Neuronal stem cell (in vitro differentiated cells): ENCODE measurements at regions not wholly inside any gene's neighbourhood (a gene's known extent, or its start where the extent isn't known, plus 50 kb on each side); places are given as distances from the start of the nearest gene placed in this dataset.
"Not testable (repeated sequence)": the region's sequence is repeated elsewhere in the genome, so short reads cannot be mapped to it uniquely, and the experiment has no call there.

Source experiments
- DNase-seq: peaks from one replicate; pipeline ENCODE4 v3.0.0-alpha.2; 2013; ENCODE audit warnings: low spot score
- H2AFZ ChIP-seq: one replicate; pipeline ENCODE4 v1.6.1; 2013; ENCODE audit warnings: mild to moderate bottlenecking, low read length, inconsistent platforms
- H2AK5ac ChIP-seq: 2 replicates; pipeline ENCODE4 v1.6.1; 2013; ENCODE audit warnings: low read depth, mild to moderate bottlenecking, inconsistent platforms, low read length, moderate library complexity, mixed read lengths
- H2BK120ac ChIP-seq: 2 replicates; pipeline ENCODE4 v1.6.1; 2013; ENCODE audit warnings: low read depth, mild to moderate bottlenecking, inconsistent platforms, low read length, moderate library complexity, mixed read lengths
- H2BK12ac ChIP-seq: one replicate; pipeline ENCODE4 v1.6.1; 2013; ENCODE audit warnings: low read length, inconsistent platforms
- H2BK15ac ChIP-seq: 2 replicates; pipeline ENCODE4 v1.6.1; 2013; ENCODE audit warnings: mild to moderate bottlenecking, low read length, inconsistent platforms, mixed read lengths
- H2BK5ac ChIP-seq: one replicate; pipeline ENCODE4 v1.6.1; 2013; ENCODE audit warnings: inconsistent platforms, mild to moderate bottlenecking, low read length, moderate library complexity
- H3K14ac ChIP-seq: one replicate; pipeline ENCODE4 v1.6.1; 2013; ENCODE audit warnings: low read length, inconsistent platforms
- H3K18ac ChIP-seq: 2 replicates; pipeline ENCODE4 v1.6.1; 2013; ENCODE audit warnings: low read length, inconsistent platforms
- H3K23ac ChIP-seq: 2 replicates; pipeline ENCODE4 v1.6.1; 2013; ENCODE audit warnings: low read depth, mild to moderate bottlenecking, mixed read lengths, low read length, inconsistent platforms; ENCODE audit not compliant: poor library complexity
- H3K27ac ChIP-seq: replicated peaks from 3 replicates; pipeline ENCODE4 v1.5.1; 2013; ENCODE audit warnings: low read length, inconsistent platforms
- H3K27me3 ChIP-seq, 3 experiments: 2 replicates each; pipeline ENCODE4 v1.6.1; 2013; ENCODE audit warnings: low read length in 3 of 3, mild to moderate bottlenecking in 2 of 3, inconsistent platforms in 1 of 3, low read depth in 1 of 3, mixed read lengths in 1 of 3, moderate library complexity in 1 of 3; ENCODE audit not compliant: control insufficient read depth in 3 of 3, insufficient read depth in 3 of 3
- H3K36me3 ChIP-seq, 2 donors: replicated peaks in 1 of 2; 2 replicates each; pipeline ENCODE4 v1.6.1; 2013; ENCODE audit warnings: low read length in 2 of 2; ENCODE audit not compliant: control insufficient read depth in 2 of 2, insufficient read depth in 2 of 2
- H3K4ac ChIP-seq: 2 replicates; pipeline ENCODE4 v1.6.1; 2013; ENCODE audit warnings: inconsistent platforms, mild to moderate bottlenecking, low read length, moderate library complexity
- H3K4me1 ChIP-seq, 2 donors: 1 replicate in 1 of 2; 2 replicates in 1 of 2; pipeline ENCODE4 v1.6.1; 2013; ENCODE audit warnings: low read length in 2 of 2, low read depth in 1 of 2; ENCODE audit not compliant: control insufficient read depth in 2 of 2, insufficient read depth in 1 of 2
- H3K4me2 ChIP-seq: one replicate; pipeline ENCODE4 v1.6.1; 2013; ENCODE audit warnings: mild to moderate bottlenecking, low read length, inconsistent platforms; ENCODE audit not compliant: insufficient read depth, poor library complexity, severe bottlenecking
- H3K4me3 ChIP-seq, 2 donors: 2 replicates each; pipeline ENCODE4 v1.5.1; 2013; ENCODE audit warnings: low read length in 2 of 2, mild to moderate bottlenecking in 2 of 2, inconsistent platforms in 1 of 2, moderate library complexity in 1 of 2
- H3K79me1 ChIP-seq: one replicate; pipeline ENCODE4 v1.6.1; 2013; ENCODE audit warnings: low read depth, mild to moderate bottlenecking, inconsistent platforms, low read length, moderate library complexity
- H3K9ac ChIP-seq: one replicate; pipeline ENCODE4 v1.6.1; 2013; ENCODE audit warnings: mild to moderate bottlenecking, low read depth, low read length, inconsistent platforms; ENCODE audit not compliant: poor library complexity
- H3K9me3 ChIP-seq, 2 donors: replicated peaks in 1 of 2; 2 replicates each; pipeline versions ENCODE3 to v1.6.1; 2013; ENCODE audit warnings: low read length in 2 of 2, mild to moderate bottlenecking in 2 of 2, inconsistent platforms in 1 of 2, low read depth in 1 of 2, mixed read lengths in 1 of 2, moderate library complexity in 1 of 2; ENCODE audit not compliant: control insufficient read depth in 2 of 2, insufficient read depth in 1 of 2
- H4K8ac ChIP-seq: one replicate; pipeline ENCODE4 v1.6.1; 2013; ENCODE audit warnings: low read depth, mild to moderate bottlenecking, inconsistent platforms, low read length, moderate library complexity
- H4K91ac ChIP-seq: one replicate; pipeline ENCODE4 v1.6.1; 2013; ENCODE audit warnings: low read length, low read depth, mild to moderate bottlenecking, inconsistent platforms; ENCODE audit not compliant: poor library complexity
- WGBS, 2 donors: extraction: QIAGEN DNeasy Blood & Tissue Kit; methylation state at CpG; one replicate each; pipeline ENCODE4 v1.1.7; 2013; ENCODE audit warnings: missing lambda C conversion rate in 2 of 2, mixed read lengths in 1 of 2; ENCODE audit not compliant: insufficient read length in 2 of 2, insufficient replicate concordance in 1 of 2; ENCODE audit errors: extremely low coverage in 2 of 2; 5-methylcytosine and 5-hydroxymethylcytosine counted together

DNA sequence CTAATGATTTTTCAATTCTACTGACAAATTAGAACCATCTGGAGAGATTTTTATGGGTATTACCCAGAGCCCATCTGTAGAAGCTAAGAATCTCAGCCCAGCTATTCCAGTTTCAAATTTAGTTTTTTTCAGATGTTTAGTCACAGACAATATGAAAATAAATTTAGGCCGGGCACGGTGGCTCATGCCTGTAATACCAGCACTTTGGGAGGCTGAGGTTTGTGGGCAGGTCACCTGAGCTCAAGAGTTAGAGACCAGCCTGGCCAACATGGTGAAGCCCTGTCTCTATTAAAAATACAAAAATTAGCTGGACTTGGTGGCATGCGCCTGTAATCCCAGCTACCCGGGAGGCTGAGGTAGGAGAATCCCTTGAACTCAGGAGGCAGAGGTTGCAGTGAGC is 545.9 kb downstream of the PCDH7 start:
- not testable (repeated sequence) for H3K27ac ChIP-seq, H3K4ac ChIP-seq, H2BK120ac ChIP-seq, H4K8ac ChIP-seq, H2AFZ ChIP-seq, H3K4me1 ChIP-seq, H3K9ac ChIP-seq, H3K4me3 ChIP-seq, H3K79me1 ChIP-seq, H3K18ac ChIP-seq, H3K27me3 ChIP-seq, H3K9me3 ChIP-seq, H3K4me2 ChIP-seq, H2BK5ac ChIP-seq, H3K14ac ChIP-seq, H2BK12ac ChIP-seq, DNase-seq, H3K36me3 ChIP-seq, H2AK5ac ChIP-seq, H2BK15ac ChIP-seq, H3K23ac ChIP-seq, H4K91ac ChIP-seq
- no CpG with 5 or more reads among the region's 4 CpGs for WGBS, 2 donors

DNA sequence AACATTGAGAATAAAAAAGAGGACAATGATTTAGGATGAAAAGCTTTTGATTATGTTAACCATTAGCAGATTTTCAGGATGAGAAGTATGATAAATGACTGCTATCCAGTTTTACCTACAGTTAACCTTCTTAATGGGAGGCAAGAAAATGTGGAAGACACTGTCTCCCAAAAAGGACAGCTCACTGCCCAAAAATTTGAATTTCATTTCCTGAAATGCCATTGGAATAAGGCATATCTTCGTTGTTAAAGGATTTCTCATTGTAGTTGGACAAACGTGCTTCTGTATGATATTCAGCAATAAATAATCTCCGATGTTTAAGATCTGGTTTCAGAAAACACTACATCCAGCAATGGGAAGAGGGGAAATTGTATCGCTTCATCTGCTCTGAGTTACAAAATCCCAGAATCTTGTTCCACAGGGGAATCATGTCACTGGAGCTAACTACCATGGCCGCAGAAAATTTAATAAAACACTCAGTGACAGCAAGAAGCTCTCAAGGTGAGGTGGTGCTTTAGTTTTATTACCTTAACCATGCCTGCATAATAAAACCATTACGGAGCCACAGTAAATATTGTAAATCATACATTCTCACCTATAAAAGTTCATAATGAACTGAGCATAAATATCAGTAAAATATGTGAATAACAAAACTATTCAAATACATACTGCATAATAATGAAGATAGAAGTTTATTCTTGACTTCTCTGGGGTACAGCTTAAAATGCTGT is 552.3 kb downstream of the PCDH7 start:
- Histone ChIP-seq H3K23ac (no peak overlapping the region), H3K4ac (no peak overlapping the region), H3K36me3 (no peaks in the 10 kb centered on the region), H3K79me1 (no peaks in the 10 kb centered on the region), H3K9ac (no peak overlapping the region), H2AFZ (no peak overlapping the region), H2BK120ac (no peak overlapping the region), H3K4me3 (no peak overlapping the region), H4K91ac (no peak overlapping the region), H4K8ac (no peak overlapping the region), H3K27ac (no peak overlapping the region), H3K4me1 (no peaks in the 10 kb centered on the region), H3K9me3 (no peaks in the 10 kb centered on the region), H3K14ac (no peak overlapping the region), H2BK12ac (no peak overlapping the region), H3K27me3 (no peaks in the 10 kb centered on the region), H2BK5ac (no peak overlapping the region), H3K4me2 (no peak overlapping the region), H2AK5ac (no peak overlapping the region), H3K18ac (no peak overlapping the region), H2BK15ac (no peak overlapping the region)
- no CpG with 5 or more reads among the region's 6 CpGs for WGBS, 2 donors
- DNase-seq, result no peak

DNA sequence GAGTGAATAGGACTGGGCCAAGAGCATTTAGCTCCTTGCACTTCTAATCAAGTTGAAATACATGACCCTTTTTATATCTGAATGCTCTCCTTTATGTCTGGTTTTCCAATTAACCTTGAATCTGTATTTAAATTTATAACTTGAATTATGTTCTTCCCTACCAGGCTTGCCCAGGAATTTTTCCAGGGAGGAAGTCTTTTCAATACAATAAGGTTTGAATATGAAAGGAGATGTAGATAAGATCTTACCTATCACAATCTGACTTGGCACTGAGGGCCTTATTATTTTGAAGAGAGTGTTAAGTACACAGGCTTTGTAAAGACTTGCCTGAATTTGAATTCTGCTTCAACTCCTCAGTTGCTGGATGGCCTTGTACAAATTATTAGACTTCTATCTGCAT is 555.7 kb downstream of the PCDH7 start:
- Histone ChIP-seq H3K27me3 (no peaks in the 10 kb centered on the region), H2AFZ (no peak overlapping the region), H3K4me3 (no peak overlapping the region), H3K4me2 (no peak overlapping the region), H3K18ac (no peak overlapping the region), H3K9me3 (no peaks in the 10 kb centered on the region), H3K9ac (no peak overlapping the region), H3K79me1 (no peaks in the 10 kb centered on the region), H2BK15ac (no peak overlapping the region), H4K8ac (no peak overlapping the region), H3K4ac (no peak overlapping the region), H2BK12ac (no peak overlapping the region), H2BK120ac (no peak overlapping the region), H3K36me3 (no peaks in the 10 kb centered on the region), H2AK5ac (no peak overlapping the region), H3K23ac (no peak overlapping the region), H3K4me1 (no peaks in the 10 kb centered on the region), H4K91ac (no peak overlapping the region), H2BK5ac (no peak overlapping the region), H3K27ac (no peak overlapping the region), H3K14ac (no peak overlapping the region)
- no peak for DNase-seq

DNA sequence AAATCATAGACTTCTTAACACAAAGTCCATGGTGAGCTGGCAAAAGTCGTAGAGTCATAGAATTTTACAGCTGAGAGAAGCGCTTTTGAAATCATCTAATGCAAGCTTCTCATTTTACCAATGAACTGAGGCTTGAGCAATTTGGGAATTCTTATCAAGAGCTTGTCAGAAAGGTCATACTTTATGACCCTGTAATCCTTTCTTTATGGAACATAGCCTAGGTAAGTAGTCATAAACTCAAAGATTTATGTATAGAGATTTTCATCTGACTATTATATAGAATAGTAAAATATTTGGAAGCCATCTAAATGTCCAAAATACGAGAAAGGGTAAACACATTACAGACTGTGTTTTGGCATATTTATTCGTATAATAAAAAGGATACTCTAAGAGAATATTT is 563.5 kb downstream of the PCDH7 start:
- Histone ChIP-seq H3K23ac (no peak overlapping the region), H4K8ac (no peak overlapping the region), H3K27ac (no peak overlapping the region), H2AFZ (no peak overlapping the region), H2BK12ac (no peak overlapping the region), H2BK5ac (no peak overlapping the region), H3K4me2 (no peak overlapping the region), H3K36me3 (no peaks in the 10 kb centered on the region), H3K79me1 (no peaks in the 10 kb centered on the region), H3K9ac (no peak overlapping the region), H3K27me3 (no peaks in the 10 kb centered on the region), H3K4me1 (no peaks in the 10 kb centered on the region), H3K4me3 (no peak overlapping the region), H2BK120ac (no peak overlapping the region), H3K9me3 (no peaks in the 10 kb centered on the region), H3K14ac (no peak overlapping the region), H4K91ac (no peak overlapping the region), H2BK15ac (no peak overlapping the region), H2AK5ac (no peak overlapping the region), H3K18ac (no peak overlapping the region), H3K4ac (no peak overlapping the region)
- WGBS, 2 donors, result no CpG with 5 or more reads among the region's 4 CpGs
- no peak for DNase-seq
